ENCODE measurements at regions not wholly inside any gene's neighbourhood (a gene's known extent, or its start where the extent isn't known, plus 50 kb on each side); places are given as distances from the start of the nearest gene placed in this dataset.

- Histone ChIP-seq H3K9ac (ENCODE audit: low read length) (no peak overlapping the region), H3K9me3 (ENCODE audit: control insufficient read depth, low read depth, low read length) (no peaks in the 10 kb centered on the region), H3K4me3 (ENCODE audit: low read length) (no peak overlapping the region), H3K36me3 (ENCODE audit: control insufficient read depth, low read depth, low read length) (no peaks in the 10 kb centered on the region), H3K27me3 (ENCODE audit: control insufficient read depth, insufficient read depth, low read length) (no peaks in the 10 kb centered on the region), H3K4me1 (ENCODE audit: control insufficient read depth, low read depth, low read length) (no peaks in the 10 kb centered on the region), H3K27ac (ENCODE audit: low read length) (no peak overlapping the region)
Observed at GRCh38 chr6:80769106-80769505, 662.6 kb downstream of the BCKDHB start.

GRCh38 chr6:80767808-80768207 is 661.3 kb downstream of the BCKDHB start:
- H3K9ac ChIP-seq (ENCODE audit: low read length) = no peak overlapping the region
- no peak overlapping the region for H3K4me3 ChIP-seq (ENCODE audit: low read length)
- H3K27me3 ChIP-seq (ENCODE audit: control insufficient read depth, insufficient read depth, low read length) = no peaks in the 10 kb centered on the region
- H3K27ac ChIP-seq (ENCODE audit: low read length) = no peak overlapping the region
- H3K36me3 ChIP-seq (ENCODE audit: control insufficient read depth, low read depth, low read length) = no peaks in the 10 kb centered on the region
- no peaks in the 10 kb centered on the region for H3K9me3 ChIP-seq (ENCODE audit: control insufficient read depth, low read depth, low read length)
- H3K4me1 ChIP-seq (ENCODE audit: control insufficient read depth, low read depth, low read length) = no peaks in the 10 kb centered on the region

- no peak overlapping the region for H3K9ac ChIP-seq (ENCODE audit: low read length)
Observed at GRCh38 chr6:80744213-80744612, 637.7 kb downstream of the BCKDHB start.

GRCh38 chr6:80742481-80742880 is 636.0 kb downstream of the BCKDHB start:
- H3K9ac ChIP-seq (ENCODE audit: low read length) = no peak overlapping the region
- no peaks in the 10 kb centered on the region for H3K36me3 ChIP-seq (ENCODE audit: control insufficient read depth, low read depth, low read length)
- no peaks in the 10 kb centered on the region for H3K9me3 ChIP-seq (ENCODE audit: control insufficient read depth, low read depth, low read length)
- no peaks in the 10 kb centered on the region for H3K4me1 ChIP-seq (ENCODE audit: control insufficient read depth, low read depth, low read length)
- H3K4me3 ChIP-seq (ENCODE audit: low read length) = no peak overlapping the region
- no peak overlapping the region for H3K27ac ChIP-seq (ENCODE audit: low read length)
- no peaks in the 10 kb centered on the region for H3K27me3 ChIP-seq (ENCODE audit: control insufficient read depth, insufficient read depth, low read length)

More at GRCh38 chr6:80744213-80744612, 637.7 kb downstream of the BCKDHB start:
- H3K27me3 ChIP-seq (ENCODE audit: control insufficient read depth, insufficient read depth, low read length) = no peaks in the 10 kb centered on the region
- no peaks in the 10 kb centered on the region for H3K9me3 ChIP-seq (ENCODE audit: control insufficient read depth, low read depth, low read length)
- no peak overlapping the region for H3K27ac ChIP-seq (ENCODE audit: low read length)
- H3K4me3 ChIP-seq (ENCODE audit: low read length) = no peak overlapping the region
- no peaks in the 10 kb centered on the region for H3K36me3 ChIP-seq (ENCODE audit: control insufficient read depth, low read depth, low read length)
- H3K4me1 ChIP-seq (ENCODE audit: control insufficient read depth, low read depth, low read length) = no peaks in the 10 kb centered on the region

- H3K9ac ChIP-seq (ENCODE audit: low read length) = no peak overlapping the region
- H3K27ac ChIP-seq (ENCODE audit: low read length) = no peak overlapping the region
- no peaks in the 10 kb centered on the region for H3K4me1 ChIP-seq (ENCODE audit: control insufficient read depth, low read depth, low read length)
- no peaks in the 10 kb centered on the region for H3K9me3 ChIP-seq (ENCODE audit: control insufficient read depth, low read depth, low read length)
- no peak overlapping the region for H3K4me3 ChIP-seq (ENCODE audit: low read length)
- H3K27me3 ChIP-seq (ENCODE audit: control insufficient read depth, insufficient read depth, low read length) = no peaks in the 10 kb centered on the region
- H3K36me3 ChIP-seq (ENCODE audit: control insufficient read depth, low read depth, low read length) = no peaks in the 10 kb centered on the region
Observed at GRCh38 chr6:80733641-80734040, 627.2 kb downstream of the BCKDHB start.

- Histone ChIP-seq H3K27me3 (ENCODE audit: control insufficient read depth, insufficient read depth, low read length) (no peaks in the 10 kb centered on the region), H3K9me3 (ENCODE audit: control insufficient read depth, low read depth, low read length) (no peaks in the 10 kb centered on the region), H3K27ac (ENCODE audit: low read length) (no peak overlapping the region), H3K9ac (ENCODE audit: low read length) (no peak overlapping the region), H3K36me3 (ENCODE audit: control insufficient read depth, low read depth, low read length) (no peaks in the 10 kb centered on the region), H3K4me1 (ENCODE audit: control insufficient read depth, low read depth, low read length) (no peaks in the 10 kb centered on the region), H3K4me3 (ENCODE audit: low read length) (no peak overlapping the region)
Observed at GRCh38 chr6:80728830-80729229, 622.4 kb downstream of the BCKDHB start.

GRCh38 chr6:80728101-80728750 is 621.8 kb downstream of the BCKDHB start:
- Histone ChIP-seq H3K36me3 (ENCODE audit: control insufficient read depth, low read depth, low read length) (no peaks in the 10 kb centered on the region), H3K9me3 (ENCODE audit: control insufficient read depth, low read depth, low read length) (no peaks in the 10 kb centered on the region), H3K27ac (ENCODE audit: low read length) (no peak overlapping the region), H3K4me1 (ENCODE audit: control insufficient read depth, low read depth, low read length) (no peaks in the 10 kb centered on the region), H3K9ac (ENCODE audit: low read length) (no peak overlapping the region), H3K27me3 (ENCODE audit: control insufficient read depth, insufficient read depth, low read length) (no peaks in the 10 kb centered on the region), H3K4me3 (ENCODE audit: low read length) (no peak overlapping the region)

GRCh38 chr6:80725156-80725930 is 618.9 kb downstream of the BCKDHB start:
- no peaks in the 10 kb centered on the region for H3K27me3 ChIP-seq (ENCODE audit: control insufficient read depth, insufficient read depth, low read length)
- no peak overlapping the region for H3K9ac ChIP-seq (ENCODE audit: low read length)
- H3K9me3 ChIP-seq (ENCODE audit: control insufficient read depth, low read depth, low read length) = no peaks in the 10 kb centered on the region
- H3K27ac ChIP-seq (ENCODE audit: low read length) = no peak overlapping the region
- no peaks in the 10 kb centered on the region for H3K4me1 ChIP-seq (ENCODE audit: control insufficient read depth, low read depth, low read length)
- no peaks in the 10 kb centered on the region for H3K36me3 ChIP-seq (ENCODE audit: control insufficient read depth, low read depth, low read length)
- no peak overlapping the region for H3K4me3 ChIP-seq (ENCODE audit: low read length)

- no peaks in the 10 kb centered on the region for H3K4me1 ChIP-seq (ENCODE audit: control insufficient read depth, low read depth, low read length)
- H3K27ac ChIP-seq (ENCODE audit: low read length) = no peak overlapping the region
- no peak overlapping the region for H3K9ac ChIP-seq (ENCODE audit: low read length)
- no peaks in the 10 kb centered on the region for H3K9me3 ChIP-seq (ENCODE audit: control insufficient read depth, low read depth, low read length)
- H3K36me3 ChIP-seq (ENCODE audit: control insufficient read depth, low read depth, low read length) = no peaks in the 10 kb centered on the region
- no peaks in the 10 kb centered on the region for H3K27me3 ChIP-seq (ENCODE audit: control insufficient read depth, insufficient read depth, low read length)
- no peak overlapping the region for H3K4me3 ChIP-seq (ENCODE audit: low read length)
Observed at GRCh38 chr6:80720824-80721223, 614.4 kb downstream of the BCKDHB start.

GRCh38 chr6:80714513-80714912 is 608.0 kb downstream of the BCKDHB start:
- no peak overlapping the region for H3K4me3 ChIP-seq (ENCODE audit: low read length)
- no peaks in the 10 kb centered on the region for H3K27me3 ChIP-seq (ENCODE audit: control insufficient read depth, insufficient read depth, low read length)
- H3K36me3 ChIP-seq (ENCODE audit: control insufficient read depth, low read depth, low read length) = no peaks in the 10 kb centered on the region
- H3K9ac ChIP-seq (ENCODE audit: low read length) = no peak overlapping the region
- no peaks in the 10 kb centered on the region for H3K4me1 ChIP-seq (ENCODE audit: control insufficient read depth, low read depth, low read length)
- no peaks in the 10 kb centered on the region for H3K9me3 ChIP-seq (ENCODE audit: control insufficient read depth, low read depth, low read length)
- no peak overlapping the region for H3K27ac ChIP-seq (ENCODE audit: low read length)

- Histone ChIP-seq H3K27ac (ENCODE audit: low read length) (no peak overlapping the region), H3K9me3 (ENCODE audit: control insufficient read depth, low read depth, low read length) (peaks cover 7% of the 10 kb centered on the region), H3K9ac (ENCODE audit: low read length) (no peak overlapping the region), H3K27me3 (ENCODE audit: control insufficient read depth, insufficient read depth, low read length) (no peaks in the 10 kb centered on the region), H3K36me3 (ENCODE audit: control insufficient read depth, low read depth, low read length) (no peaks in the 10 kb centered on the region), H3K4me1 (ENCODE audit: control insufficient read depth, low read depth, low read length) (no peaks in the 10 kb centered on the region), H3K4me3 (ENCODE audit: low read length) (no peak overlapping the region)
Observed at GRCh38 chr6:80698459-80698858, 592.0 kb downstream of the BCKDHB start.

GRCh38 chr6:80696268-80696667 is 589.8 kb downstream of the BCKDHB start:
- Histone ChIP-seq H3K9ac (ENCODE audit: low read length) (no peak overlapping the region), H3K27me3 (ENCODE audit: control insufficient read depth, insufficient read depth, low read length) (no peaks in the 10 kb centered on the region), H3K4me3 (ENCODE audit: low read length) (no peak overlapping the region), H3K9me3 (ENCODE audit: control insufficient read depth, low read depth, low read length) (peaks cover 3% of the 10 kb centered on the region), H3K27ac (ENCODE audit: low read length) (no peak overlapping the region), H3K4me1 (ENCODE audit: control insufficient read depth, low read depth, low read length) (no peaks in the 10 kb centered on the region), H3K36me3 (ENCODE audit: control insufficient read depth, low read depth, low read length) (no peaks in the 10 kb centered on the region)

Data from iPS-18a (cell line).